NCI-H446 (cell line): ENCODE measurements at regions not wholly inside any gene's neighbourhood (a gene's known extent, or its start where the extent isn't known, plus 50 kb on each side); places are given as distances from the start of the nearest gene placed in this dataset.

Experiments used
- DNase-seq, 2 experiments: peaks; one replicate each; lab custom pipeline; 2025; lab: John Stamatoyannopoulos, UW

DNA sequence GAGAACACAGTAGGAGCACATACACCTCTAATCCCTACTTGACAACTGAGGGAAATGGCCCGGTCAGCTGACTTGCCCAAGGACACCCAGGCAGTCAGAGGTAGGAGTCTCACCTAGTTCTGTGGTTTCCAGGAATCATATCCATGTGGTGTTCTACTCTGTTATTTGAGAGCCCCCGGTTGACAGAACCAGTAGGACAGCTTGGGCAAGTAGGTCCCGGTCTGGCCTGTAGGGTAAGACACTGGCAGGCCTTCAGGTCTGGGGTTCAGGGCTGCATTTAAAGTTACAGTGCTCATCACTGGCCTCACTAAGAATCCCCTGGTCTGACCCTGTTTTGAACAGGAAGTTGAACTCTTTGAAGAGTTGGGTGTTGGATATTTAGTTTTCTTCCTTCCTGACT is 476.1 kb downstream of the SHQ1 start:
- no peak for DNase-seq

DNA sequence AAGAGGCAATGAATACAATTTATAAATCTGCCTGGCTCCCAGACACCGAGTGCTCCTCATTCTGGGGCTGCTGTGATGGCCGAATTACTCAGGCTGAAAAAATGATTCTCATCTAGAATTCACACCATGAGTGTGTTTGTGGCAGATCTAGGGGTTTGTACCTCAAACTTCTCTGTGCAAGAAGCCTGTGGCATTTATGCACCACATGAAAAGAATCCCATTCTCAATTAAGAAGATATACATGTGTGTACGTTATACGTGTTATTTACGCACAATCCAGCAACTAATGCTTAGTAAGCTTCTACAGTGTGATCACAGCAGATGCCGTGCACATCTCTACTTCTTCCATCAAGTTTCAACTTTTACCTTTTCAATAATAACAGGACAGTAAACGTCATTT is 476.8 kb downstream of the SHQ1 start:
- DNase-seq: no peak

DNA sequence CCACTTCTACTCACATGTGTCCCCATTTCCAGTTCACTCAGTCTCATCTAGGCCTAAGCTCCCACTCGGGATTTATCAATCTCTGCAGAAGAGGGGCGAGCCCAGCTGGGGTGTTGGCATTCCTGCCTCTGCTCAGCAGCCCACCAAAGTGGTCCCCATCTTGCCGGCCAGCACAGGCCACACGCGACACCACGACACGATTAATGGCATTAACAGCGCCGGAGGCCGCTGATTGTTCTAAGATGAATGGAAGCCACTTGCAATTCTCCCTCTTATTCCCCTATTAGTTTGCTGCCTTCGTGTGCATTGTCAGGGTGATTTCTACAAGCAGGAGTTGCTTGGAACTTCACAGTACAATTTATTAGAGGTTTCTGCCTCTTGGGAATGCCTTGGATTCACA is 477.3 kb downstream of the SHQ1 start:
- no peak for DNase-seq

DNA sequence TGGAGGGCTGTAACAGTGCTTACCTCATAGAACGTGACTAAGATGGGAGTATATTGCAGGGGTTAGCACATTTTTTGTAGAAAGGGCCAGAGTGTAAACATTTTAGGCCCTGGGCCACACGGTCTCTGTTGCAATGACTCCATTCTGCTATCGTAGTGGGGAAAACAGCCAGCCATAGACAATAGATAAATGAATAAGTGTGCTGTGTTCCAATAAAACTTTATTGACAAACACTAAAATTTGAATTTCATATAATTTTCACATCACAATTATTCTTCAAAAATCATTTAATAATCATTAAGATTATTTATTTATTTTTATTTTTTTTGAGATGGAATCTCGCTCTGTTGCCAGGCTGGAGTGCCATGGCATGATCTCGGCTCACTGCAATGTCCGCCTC is 478.6 kb downstream of the SHQ1 start:
- no peak for DNase-seq

DNA sequence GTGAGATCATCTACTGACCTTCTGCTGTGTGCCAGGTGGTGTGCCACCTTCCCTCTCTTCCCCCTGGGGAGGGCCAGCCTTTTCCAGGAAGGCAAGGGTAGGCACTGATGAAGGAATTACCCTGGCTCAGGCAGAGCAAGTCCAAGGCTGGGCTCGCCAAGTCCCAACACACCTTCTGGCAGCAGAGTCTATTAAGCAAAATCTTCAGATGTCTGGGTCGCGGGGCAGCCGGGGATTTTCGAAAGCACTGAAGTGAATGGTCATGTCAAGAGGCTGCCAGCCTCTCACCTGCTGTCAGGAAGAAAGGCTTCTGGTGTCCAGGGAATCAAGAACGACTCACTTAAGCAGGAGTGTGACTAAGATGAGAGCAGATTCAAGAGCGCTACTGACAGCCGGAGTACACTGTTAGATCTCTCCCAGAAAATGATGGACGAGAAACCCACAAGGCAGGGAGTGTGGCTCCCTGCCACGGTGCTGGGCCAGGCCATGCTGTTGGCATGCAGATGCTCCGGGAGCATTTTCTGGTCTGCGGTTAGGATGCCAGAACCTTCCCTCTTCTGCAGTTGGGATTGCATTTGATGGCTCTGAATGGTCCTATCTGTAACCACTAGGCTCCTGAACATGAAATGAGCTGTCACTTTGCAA is 479.8 kb downstream of the SHQ1 start:
- peak; percentile 19 to 44 for DNase-seq

DNA sequence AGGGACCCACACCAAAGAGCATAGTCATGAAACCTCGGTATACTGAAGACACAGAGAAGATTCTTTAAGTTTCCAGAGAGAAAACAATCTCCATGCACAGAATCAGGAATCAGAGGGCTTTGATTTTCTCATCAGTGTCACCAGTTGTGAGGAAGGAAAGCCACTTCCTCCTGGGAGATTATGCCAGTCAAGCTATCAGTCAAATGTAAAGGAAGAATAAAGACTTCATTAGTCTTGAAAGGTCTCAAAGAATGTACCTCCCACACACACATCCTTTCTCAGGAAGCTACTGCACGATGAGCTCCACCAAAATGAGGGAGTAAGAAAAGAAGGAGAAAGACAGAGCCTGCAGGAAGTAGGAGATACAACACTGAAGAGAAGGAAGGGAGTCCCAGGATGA is 486.3 kb downstream of the SHQ1 start:
- DNase-seq: no peak

DNA sequence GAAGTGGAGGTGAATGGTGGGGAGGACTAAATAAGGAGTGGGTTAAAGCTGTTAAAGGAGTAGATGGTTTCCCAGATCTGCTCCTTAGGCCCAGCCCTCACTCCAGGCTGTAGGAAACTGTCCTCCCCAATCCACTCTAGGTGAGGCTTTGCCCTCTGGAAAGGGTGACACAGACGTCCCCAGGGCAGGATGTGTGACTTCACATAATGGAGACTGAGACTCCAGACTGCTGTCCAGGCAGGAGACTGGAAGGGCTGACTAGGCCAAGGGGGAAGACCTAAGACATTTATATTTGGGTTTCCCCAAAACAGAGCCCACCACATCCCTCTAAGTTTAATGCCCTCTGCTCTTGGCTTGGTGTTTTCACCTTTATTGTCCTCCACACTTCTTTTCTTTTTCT is 488.5 kb downstream of the SHQ1 start:
- DNase-seq: no peak

DNA sequence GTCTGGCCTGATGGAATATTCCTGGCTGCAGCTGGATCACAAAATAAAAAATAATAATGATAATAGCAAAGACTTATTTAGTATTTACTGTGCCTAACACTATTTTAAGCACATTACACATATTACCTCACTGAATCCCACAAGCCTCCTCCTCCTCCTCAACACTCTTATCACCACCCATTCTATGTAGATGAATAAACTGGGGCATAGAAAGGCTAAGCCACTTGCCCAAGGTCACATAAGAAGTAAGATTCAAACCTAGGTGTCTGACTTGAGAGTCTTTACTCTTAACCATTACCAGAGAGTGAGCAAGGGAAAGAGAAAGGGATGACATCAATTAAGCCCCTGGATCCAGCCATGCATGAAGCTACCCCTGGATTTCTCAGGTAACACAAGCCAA is 493.1 kb downstream of the SHQ1 start:
- DNase-seq: no peak

DNA sequence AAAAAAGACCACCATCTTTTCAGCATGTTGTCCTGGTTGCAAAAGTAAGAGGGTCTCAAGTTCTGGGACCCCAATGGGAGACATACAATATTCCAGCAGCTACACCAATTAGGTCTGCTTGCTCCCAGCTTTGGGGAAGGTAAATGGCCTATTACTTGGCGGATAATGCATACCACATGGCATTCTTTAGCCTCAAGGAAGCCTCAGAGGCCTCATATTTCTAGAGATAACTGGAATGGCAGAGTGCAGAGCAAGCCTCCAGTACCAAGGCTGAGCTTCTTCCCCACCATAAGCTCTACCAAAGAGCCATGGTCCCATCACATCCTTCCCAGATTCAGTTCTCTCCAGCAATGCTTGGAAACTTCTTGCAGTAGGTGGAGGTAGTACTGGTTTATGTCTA is 493.8 kb downstream of the SHQ1 start:
- DNase-seq: no peak

DNA sequence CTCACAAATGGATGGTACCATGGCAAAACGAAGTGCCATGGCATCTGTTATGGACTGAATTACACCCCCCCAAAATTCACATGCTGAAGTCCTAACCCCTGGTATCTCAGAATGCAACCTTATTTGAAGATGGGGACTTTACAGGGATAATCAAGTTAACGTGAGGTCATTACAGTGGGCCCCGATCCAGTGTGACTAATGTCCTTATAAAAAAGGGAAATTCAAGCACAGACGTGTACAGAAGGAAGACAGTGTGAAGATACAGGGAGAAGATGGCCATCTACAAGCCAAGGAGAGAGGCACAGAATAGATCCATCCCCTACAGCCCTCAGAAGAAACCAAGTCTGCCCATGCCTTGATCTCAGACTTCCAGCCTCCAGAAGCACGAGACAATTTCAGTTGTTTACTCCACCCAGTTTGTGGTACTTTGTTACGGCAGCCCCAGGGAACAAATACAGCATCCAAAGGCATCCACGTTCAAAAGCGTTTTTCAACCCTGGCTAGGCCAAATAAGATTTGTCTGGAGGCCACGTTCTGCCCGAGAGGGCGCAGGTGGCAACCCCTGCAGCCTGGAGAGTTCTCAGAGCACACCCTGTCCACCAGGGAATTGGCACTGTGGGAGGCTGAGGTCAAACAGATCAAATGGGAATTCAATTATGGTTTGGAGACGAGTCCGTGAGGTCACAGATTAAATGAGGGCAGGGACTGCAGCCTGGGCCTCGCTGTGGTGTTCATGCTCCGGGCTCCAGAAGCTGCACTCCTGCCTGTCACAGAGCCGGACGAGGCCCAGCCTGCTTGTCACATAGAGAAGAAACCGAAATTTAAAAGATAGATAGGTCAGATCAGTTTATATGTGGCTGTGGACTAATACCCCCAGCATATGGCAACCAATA is 494.8 kb downstream of the SHQ1 start:
- no peak for DNase-seq

DNA sequence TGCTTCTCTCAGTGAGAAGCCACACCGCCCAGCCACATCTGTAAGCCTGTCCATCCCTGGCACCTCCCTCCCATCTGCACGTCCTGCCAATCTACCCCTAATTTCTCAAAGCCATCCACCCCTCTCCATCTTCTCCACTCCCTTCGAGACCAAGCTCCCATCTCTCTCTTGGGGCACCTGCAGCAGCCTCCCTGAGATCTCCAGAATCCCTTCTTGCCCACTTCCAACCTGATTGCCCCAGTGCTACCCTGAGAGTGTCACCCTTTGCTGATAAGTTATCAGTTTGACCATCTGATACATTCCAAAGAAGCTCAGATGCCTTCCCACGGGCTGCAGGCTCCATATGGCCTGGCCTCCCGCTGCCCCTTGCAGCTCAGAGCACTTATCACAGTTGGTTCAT is 496.1 kb downstream of the SHQ1 start:
- DNase-seq: no peak

DNA sequence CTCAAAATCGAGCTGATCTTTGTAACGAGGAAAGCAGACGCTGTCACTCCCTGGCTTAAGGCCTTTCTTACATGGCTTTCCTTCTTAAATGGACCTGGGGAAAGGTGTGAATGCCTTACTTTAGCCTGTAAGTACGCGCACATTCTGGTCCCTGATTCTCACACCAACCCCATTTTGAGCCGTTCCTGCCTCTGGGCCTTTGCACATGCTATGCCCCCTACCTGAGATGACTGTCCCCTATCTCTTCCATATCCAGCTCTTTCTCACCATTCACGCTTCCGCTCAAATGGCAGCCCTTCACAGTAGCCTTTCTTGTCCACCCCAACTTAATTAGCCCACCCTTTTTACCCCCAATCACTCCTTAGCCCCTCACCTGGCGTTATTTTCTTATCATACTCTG is 496.7 kb downstream of the SHQ1 start:
- DNase-seq: no peak

DNA sequence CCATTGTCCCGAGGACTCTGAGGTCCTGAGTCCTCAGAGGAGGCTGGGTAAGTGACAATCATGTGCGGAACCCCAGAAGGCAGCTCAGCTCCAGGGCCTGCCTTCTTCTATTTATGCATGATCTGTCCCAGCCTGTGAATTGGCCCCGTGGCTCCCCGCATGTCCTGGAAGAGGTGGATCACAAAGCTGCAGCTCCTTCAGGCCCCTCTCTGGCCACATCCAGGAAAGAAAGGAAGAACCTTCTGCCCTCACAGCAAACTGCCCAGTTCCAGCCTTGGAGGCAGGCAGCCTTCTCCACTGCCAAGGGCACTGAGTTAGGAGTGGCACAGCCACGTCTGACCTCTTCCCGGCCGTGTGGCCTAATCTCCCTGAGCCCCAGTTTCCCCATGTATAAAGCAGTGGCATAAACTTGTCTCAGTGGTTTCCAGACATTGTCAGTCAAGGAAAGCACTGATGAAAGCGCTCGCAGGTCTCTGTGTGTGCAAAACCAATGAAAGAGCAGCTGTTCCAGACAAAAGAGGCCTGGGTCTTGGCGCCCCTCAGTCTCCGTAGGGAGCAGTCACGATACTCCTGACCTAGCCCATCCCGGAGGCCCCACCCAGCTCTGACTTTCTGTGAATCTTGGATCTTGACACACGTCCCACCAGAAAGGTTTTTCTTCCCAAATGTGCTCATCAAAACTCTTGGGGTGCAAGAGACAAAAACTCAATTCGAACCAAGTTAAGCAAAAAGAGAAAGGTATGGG is 497.3 kb downstream of the SHQ1 start:
- no peak for DNase-seq

DNA sequence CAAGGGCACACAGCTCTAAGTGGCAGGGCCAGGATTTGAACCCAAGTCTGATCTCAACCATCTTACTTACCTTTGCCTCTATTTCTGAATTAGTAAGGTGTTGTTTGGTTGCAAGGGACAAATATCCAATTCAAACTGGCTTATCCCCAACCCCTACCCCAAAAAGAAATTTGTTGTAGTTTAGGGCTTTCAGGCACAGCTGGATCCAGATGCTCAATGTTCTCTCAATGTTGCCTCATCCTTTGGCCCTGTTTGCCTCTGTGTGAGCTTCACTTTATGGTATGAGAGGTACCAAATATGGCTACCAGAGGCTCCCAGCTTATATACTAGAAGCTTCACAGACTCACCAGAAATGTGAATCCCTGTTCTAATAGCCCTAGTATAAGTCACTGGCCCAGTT is 499.9 kb downstream of the SHQ1 start:
- no peak for DNase-seq

DNA sequence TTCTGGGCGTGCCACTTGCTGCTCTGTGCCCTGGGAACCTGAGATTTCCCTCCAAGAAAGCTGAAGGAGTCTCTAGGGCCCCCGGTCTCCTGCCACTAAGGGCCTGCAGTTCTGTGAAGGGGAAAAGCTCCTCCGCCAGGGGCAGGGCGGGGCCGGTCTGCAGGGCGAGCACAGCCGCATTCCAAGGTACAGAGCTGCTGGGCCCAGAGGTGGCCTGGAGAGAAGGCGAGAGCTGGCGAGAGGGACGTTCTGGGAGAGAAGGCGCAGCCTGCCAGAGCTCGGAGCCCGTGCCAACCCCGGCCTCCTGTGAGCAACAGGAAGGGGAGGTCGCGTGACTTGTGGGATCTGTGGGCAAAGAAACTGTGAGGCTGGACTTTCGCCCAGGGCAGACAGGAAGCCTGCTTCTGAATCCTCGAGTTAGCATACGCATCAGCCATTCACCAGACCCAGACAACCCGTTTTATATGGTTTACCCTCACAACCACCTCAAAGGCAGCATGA is 500.4 kb downstream of the SHQ1 start:
- peak in 1 of 2 experiments; percentile 42 for DNase-seq

DNA sequence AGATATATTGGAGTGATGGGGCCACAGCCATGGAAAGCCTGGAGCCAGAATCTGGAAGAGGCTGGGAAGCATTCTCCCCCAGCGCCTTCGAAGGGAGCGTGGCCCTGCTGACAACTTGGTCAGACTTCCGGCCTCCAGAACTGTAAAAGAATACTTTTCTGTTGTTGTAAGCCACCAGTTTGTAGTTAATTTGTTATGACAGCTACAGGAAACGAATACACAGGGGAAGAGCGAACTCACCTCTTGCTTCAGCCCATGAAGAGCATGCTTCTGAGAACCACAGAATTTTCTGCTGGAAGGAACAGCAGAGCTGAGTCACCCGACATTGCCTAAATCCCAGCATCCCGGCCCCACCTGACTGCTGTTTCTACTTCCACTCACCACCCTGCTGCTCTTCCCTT is 501.7 kb downstream of the SHQ1 start:
- no peak for DNase-seq

DNA sequence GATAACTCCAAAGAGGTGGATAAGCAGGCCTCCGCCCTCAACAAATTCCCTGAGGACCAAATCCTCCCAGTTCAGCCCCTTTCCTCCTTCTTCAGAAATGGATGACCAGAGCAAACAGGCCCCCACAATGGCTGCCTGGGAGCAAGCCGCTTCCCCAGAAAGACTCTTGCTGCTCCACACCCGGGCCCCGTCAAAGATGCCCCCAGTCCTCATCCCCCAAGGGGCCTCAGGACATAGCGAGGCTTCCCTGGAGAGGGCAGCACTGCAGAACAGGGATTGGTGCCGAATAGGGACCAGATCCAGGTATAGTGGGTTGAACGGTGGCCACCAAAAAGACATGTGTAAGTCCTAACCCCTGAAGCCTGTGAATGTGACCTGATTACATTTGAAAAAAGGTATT is 502.3 kb downstream of the SHQ1 start:
- DNase-seq: no peak

DNA sequence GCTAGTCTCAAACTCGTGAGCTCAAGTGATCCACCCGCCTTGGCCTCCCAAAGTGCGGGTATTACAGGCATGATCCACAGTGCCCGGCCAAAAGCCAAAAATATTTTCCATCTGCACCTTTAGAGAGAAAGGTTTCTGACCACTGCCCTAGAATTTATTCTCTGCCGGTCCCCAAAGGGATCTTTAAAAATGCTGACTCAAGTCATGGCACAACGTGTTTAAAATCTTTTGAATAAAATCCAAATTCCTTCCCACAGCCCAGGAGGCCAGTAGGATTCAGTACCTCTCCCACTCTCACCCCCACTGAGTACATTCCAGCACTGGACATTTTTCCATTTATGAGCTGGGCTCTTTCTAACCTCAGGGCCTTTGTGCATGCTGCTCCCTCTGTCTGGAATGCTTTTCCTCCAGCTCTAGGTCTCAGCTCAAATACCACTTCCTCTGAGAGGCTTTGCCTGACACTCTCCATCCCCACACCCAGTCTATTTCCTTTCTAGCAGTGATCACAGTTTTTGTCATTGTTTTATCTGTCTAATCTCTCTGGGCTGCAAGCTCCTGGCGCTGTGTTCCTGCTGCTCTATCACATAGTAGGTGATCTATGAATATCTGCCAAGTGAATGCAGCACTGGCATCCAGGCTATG is 502.9 kb downstream of the SHQ1 start:
- DNase-seq: no peak

DNA sequence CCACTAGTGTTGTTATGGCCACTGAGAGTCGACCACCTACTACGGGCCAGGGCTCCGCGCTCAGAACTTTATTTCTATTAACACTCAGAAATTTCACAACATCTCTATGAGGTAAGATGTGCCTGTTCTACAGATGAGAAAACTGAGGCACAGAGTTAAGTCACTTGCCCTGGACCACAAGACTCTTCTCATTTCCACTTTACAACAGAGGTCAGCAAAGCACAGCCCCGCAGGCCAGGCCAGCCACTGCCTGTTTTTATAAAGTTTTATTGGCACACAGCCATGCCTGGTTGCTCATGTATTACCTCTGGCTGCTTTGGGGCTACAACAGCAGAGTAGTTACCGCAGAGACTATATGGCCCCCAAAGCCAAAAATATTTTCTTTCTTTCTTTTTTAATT is 503.6 kb downstream of the SHQ1 start:
- DNase-seq: no peak

DNA sequence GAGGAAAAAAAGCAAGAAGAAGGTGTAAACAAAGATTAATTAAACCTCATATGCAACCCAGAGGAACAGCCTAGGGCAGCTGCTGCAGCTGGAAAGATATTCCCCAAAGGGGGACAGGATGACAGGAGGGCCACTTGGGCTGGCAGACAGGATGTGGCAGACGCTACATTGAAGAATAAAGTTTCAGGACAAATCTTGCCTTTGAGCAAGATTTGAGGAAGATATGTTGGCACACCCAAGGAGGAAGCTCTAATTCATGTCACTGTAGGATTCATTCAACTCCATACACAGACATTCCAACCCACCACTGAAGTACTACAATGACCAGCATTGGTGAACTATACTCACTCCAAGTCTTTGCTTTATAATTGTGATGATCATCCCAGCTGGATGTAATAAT is 504.0 kb downstream of the SHQ1 start:
- no peak for DNase-seq

DNA sequence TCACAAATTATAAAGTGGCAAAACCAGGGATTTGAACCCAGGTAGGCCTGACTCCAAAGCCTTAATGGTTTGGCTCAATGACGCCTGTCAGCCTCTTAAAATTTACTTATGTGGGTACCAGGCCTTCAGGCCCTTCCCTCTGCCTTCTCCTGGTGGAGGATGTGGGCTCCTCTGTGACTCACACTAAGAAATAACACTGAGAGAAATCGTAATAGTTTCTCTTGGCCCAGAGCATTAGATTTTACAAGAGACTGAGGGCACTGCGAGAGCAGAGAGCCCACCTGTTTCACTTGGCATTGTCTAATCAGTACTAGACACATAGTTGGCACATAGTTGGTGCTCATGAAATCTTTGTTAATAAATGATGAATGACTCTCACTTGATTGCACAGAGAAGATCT is 505.2 kb downstream of the SHQ1 start:
- no peak for DNase-seq

DNA sequence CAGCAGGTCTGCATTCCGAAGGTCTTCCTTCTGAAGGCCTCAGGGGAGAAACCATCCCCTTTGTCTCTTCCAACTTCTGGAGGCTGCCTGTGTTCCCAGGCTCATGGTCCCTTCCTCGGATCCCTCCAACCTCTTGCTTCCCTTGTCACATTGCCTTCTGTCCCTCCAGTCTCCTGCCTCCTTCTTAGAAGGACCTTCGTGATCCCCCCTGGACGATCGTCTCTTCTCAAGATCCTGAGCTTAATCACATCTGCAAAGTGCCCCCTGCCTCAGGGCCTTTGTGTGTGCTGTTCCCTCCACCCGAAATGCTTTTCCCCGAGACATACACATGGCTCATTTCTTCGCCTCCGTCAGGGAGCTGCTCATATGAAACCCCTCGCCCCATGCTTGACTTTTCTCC is 505.8 kb downstream of the SHQ1 start:
- DNase-seq: no peak
